ENCODE measurements at regions not wholly inside any gene's neighbourhood (a gene's known extent, or its start where the extent isn't known, plus 50 kb on each side); places are given as distances from the start of the nearest gene placed in this dataset.

DNA sequence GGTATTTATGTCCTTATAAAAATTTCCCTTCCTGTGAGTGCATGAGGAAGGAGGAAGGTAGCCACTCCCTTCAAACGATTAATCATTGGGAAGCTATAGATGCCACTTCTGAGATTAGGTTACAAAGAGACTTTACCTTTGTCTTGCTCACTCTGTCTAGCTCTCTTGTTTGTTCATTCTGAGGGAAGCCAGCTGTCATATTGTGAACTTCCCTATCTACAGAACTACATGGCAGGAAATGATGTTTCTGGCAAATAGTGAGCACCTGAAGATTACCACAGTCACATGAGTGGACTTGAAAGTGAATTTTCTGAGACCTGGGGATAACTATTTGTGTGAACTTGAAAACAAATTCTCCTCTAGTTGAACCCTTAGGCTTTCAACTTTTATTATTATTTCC is 776.8 kb downstream of the CCDC85A start:
- TF ChIP-seq, protein P1, sequence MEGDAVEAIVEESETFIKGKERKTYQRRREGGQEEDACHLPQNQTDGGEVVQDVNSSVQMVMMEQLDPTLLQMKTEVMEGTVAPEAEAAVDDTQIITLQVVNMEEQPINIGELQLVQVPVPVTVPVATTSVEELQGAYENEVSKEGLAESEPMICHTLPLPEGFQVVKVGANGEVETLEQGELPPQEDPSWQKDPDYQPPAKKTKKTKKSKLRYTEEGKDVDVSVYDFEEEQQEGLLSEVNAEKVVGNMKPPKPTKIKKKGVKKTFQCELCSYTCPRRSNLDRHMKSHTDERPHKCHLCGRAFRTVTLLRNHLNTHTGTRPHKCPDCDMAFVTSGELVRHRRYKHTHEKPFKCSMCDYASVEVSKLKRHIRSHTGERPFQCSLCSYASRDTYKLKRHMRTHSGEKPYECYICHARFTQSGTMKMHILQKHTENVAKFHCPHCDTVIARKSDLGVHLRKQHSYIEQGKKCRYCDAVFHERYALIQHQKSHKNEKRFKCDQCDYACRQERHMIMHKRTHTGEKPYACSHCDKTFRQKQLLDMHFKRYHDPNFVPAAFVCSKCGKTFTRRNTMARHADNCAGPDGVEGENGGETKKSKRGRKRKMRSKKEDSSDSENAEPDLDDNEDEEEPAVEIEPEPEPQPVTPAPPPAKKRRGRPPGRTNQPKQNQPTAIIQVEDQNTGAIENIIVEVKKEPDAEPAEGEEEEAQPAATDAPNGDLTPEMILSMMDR (IDR thresholded peaks at IDR 0.05; ENCODE audit: insufficient read depth, low read length, severe bottlenecking) = no peak
- Histone ChIP-seq H3K36me3 (ENCODE audit: control insufficient read depth, insufficient read depth, low read length) (no peaks in the 10 kb centered on the region), H3K27me3 (ENCODE audit: control insufficient read depth, insufficient read depth, low read length) (no peaks in the 10 kb centered on the region), H3K4me3 (ENCODE audit: low read depth, low read length) (no peak overlapping the region)
- no peak for DNase-seq (ENCODE audit: low read depth)
- FAIRE-seq = no peak

DNA sequence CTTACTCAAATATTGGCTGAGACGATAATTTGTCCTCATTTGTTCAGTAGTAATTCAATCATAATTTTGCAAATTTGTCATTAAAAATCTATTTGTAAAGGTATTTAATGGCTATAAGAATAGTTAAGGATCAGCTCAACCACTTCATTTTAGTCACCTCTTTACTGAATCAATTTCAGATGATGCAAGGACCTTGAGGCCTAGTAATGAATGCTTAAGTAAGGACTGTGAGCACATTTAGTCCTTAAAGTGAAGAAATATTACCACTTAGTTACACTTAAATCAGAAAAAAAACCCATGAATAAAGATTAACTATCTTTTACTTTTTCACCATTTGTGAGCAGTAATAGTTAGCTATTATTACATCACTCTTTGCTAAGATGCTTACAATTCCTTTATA is 778.9 kb downstream of the CCDC85A start:
- no peak for FAIRE-seq
- TF ChIP-seq, protein P1 (IDR thresholded peaks at IDR 0.05; ENCODE audit: insufficient read depth, low read length, severe bottlenecking) = no peak
- DNase-seq (ENCODE audit: low read depth) = no peak

DNA sequence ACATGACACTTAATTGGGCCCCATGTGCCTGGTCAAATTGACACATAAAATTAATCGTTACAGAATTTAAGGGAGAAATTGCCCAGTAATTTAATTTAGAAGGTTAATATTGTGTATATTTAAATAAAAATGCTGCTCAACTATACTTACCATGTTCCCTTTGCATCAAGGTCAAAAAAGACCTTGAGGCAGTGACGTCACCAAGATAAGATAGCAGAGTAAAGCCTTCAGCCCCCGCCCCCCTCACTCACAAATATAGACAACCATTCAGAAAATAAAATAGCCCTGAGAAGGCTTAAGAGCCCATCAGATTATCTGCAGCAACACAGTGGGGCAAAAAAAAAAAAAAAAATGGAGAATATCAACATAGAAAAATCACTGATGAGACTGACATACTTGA is 785.7 kb downstream of the CCDC85A start:
- H3K36me3 ChIP-seq (ENCODE audit: control insufficient read depth, insufficient read depth, low read length) = no peaks in the 10 kb centered on the region
- no peaks in the 10 kb centered on the region for H3K27me3 ChIP-seq (ENCODE audit: control insufficient read depth, insufficient read depth, low read length)
- H3K4me3 ChIP-seq (ENCODE audit: low read depth, low read length) = no peak overlapping the region
- DNase-seq (ENCODE audit: low read depth) (no peak), FAIRE-seq (no peak)
- TF ChIP-seq, protein P1 (IDR thresholded peaks at IDR 0.05; ENCODE audit: insufficient read depth, low read length, severe bottlenecking) = no peak

More for the DNA sequence above, 778.9 kb downstream of the CCDC85A start:
- no peaks in the 10 kb centered on the region for H3K36me3 ChIP-seq (ENCODE audit: control insufficient read depth, insufficient read depth, low read length)
- H3K27me3 ChIP-seq (ENCODE audit: control insufficient read depth, insufficient read depth, low read length) = no peaks in the 10 kb centered on the region
- no peak overlapping the region for H3K4me3 ChIP-seq (ENCODE audit: low read depth, low read length)

DNA sequence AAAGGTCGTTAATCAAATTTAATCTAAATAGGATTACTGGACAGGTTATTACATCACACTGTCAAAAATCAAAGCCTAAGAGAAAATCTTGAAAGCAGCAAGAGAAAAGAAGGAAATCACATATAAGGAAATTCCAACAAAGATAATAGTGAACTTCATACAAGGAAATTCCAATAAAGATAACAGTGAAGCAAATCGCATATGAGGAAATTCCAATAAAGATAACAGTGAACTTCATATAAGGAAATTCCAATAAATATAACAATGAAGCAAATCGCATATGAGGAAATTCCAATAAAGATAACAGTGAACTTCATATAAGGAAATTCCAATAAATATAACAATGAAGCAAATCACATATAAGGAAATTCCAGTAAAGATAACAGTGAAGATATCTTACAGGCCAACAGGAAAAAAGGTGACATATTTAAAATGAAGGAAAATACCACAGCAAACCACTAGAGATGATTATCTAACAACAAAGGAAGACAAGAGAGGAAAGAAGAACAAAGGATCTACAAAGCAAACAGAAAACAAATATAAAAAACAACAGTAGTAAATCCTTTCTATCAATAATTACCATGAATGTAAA is 787.7 kb downstream of the CCDC85A start:
- TF ChIP-seq, protein P1 (IDR thresholded peaks at IDR 0.05; ENCODE audit: insufficient read depth, low read length, severe bottlenecking) = no peak
- Histone ChIP-seq H3K36me3 (ENCODE audit: control insufficient read depth, insufficient read depth, low read length) (no peaks in the 10 kb centered on the region), H3K4me3 (ENCODE audit: low read depth, low read length) (no peak overlapping the region), H3K27me3 (ENCODE audit: control insufficient read depth, insufficient read depth, low read length) (no peaks in the 10 kb centered on the region)
- FAIRE-seq = no peak
- DNase-seq (ENCODE audit: low read depth) = no peak

DNA sequence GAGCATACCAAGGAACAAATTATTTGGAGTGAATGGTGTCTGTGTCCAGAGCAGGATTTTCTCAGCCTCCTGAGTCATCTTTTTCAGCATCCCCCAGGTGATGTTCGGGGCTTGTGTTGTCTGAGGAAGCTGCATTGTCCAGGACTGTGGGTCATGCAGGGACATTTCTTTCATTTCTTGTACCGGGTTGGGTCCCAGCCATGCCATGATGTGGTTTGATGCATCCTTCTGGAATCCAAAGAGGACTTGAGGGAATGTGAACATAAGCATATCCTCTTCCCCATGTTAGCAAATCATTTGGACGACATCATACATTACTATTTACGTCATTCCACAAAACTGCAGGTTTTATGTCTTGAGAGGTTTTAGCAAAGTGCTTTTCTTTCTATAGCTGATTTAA is 797.8 kb downstream of the CCDC85A start:
- TF ChIP-seq, protein P1 (IDR thresholded peaks at IDR 0.05; ENCODE audit: insufficient read depth, low read length, severe bottlenecking) = no peak
- FAIRE-seq (no peak), DNase-seq (ENCODE audit: low read depth) (no peak)
- H3K27me3 ChIP-seq (ENCODE audit: control insufficient read depth, insufficient read depth, low read length) = no peaks in the 10 kb centered on the region
- H3K36me3 ChIP-seq (ENCODE audit: control insufficient read depth, insufficient read depth, low read length) = no peaks in the 10 kb centered on the region
- H3K4me3 ChIP-seq (ENCODE audit: low read depth, low read length) = no peak overlapping the region

DNA sequence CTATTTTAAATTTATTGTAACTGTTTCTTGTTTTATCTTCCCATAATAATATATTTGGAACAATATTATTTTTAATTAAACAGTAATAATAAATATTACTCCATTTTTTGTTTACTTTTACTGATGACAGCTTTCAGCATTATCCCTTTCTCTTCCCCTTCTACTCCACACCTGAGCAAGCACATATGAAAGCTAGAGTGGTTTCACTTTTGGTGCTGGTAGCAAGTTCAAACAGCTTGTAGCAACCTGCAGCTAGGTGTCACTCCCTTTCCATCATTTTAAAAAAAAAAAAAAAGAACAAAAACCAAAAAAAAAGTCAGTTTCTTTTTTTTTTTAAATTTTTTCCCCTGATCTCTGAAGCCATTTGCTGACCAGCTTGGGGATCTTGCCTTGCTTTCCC is 801.8 kb downstream of the CCDC85A start:
- Histone ChIP-seq H3K36me3 (ENCODE audit: control insufficient read depth, insufficient read depth, low read length) (no peaks in the 10 kb centered on the region), H3K4me3 (ENCODE audit: low read depth, low read length) (no peak overlapping the region), H3K27me3 (ENCODE audit: control insufficient read depth, insufficient read depth, low read length) (no peaks in the 10 kb centered on the region)
- no peak for FAIRE-seq
- no peak for DNase-seq (ENCODE audit: low read depth)
- TF ChIP-seq, protein P1 (IDR thresholded peaks at IDR 0.05; ENCODE audit: insufficient read depth, low read length, severe bottlenecking) = no peak
